NCI-H2227 (cell line): ENCODE measurements at regions not wholly inside any gene's neighbourhood (a gene's known extent, or its start where the extent isn't known, plus 50 kb on each side); places are given as distances from the start of the nearest gene placed in this dataset.

ENCODE experiments used
- DNase-seq: peaks from one replicate; lab custom pipeline; 2025; ENCODE audit not compliant: unreplicated experiment; lab: John Stamatoyannopoulos, UW

DNA sequence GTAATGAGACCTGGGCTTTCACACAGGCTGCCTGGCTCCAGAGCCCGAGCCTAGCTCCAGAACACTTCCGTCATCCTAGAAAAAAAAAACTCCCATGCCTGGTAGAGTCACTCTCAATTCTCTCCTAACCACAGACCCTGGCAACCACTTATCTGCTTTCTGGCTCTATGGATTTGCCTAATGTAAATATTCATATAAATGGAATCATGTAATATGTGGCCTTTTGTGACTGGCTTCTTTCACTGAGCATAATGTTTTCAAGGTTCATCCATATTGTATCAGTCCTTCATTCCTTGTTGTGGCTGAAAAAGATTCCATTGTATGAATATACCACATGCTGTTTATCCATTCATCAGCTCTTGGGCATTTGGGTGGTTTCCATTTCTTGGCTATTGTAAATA, 167.7 kb upstream of the MKLN1 start:
- no peak for DNase-seq

DNA sequence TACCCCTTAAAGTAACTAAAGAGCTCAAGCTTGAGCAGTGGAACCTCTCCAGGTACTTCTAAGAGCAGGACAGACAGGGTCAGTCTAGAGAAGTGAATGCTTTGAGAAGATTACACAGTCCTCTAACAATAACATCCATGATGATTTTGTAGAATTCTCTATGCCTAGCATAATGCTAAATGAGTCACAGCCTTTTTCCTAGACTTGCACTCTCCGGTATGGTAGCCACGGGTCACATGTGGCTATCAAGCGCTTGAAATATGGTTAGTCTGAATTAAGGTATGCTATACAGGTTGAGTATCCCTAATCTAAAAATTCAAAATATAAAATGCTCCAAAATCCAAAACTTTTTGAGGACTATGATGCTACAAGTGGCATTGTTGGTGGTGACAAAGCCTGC, 166.6 kb upstream of the MKLN1 start:
- no peak for DNase-seq

DNA sequence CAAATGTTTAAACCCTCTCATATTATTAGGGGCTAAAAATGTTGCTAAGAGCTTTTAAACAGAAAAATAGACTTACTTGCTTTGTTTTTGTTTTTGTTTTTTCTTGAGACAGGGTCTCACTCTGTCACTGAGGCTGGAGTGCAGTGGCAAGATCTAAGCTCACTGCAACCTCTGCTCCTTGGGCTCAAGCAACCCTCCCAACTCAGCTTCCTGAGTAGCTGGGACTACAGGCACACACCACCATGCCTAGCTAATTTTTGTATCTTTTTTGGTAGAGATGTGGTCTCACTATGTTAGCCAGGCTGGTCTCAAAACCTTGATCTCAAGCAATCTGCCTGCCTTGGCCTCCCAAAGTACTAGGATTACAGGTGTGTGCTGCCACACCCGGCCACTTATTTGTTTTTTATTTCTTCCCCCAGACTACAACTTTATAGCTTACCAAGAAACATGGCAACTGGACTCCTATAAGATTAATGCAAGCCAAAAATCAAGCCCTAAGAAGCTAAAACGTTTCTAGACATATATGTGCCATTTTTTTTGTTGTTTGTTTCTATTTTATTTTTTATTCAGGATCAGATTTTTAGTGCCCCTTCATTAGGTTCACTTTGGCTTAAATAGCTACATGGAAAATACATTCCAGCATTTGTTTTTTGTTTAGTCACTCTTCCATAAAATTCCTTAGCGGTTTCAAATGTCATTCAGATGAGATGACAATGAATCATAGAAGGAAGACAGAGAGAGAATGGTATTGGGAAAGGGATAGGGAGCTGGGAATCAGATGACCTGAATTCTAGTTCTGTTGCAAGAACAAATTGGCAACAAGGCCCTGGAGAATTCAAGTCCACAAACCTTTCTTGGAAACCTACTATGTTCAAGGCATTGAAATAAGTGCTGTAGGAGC, 163.4 kb upstream of the MKLN1 start:
- DNase-seq = no peak

- DNase-seq = no peak
Measured at GRCh38 chr7:131166066-131166465, 161.6 kb upstream of the MKLN1 start.

GRCh38 chr7:131170440-131171271, 157.0 kb upstream of the MKLN1 start:
- no peak for DNase-seq

GRCh38 chr7:131173145-131173890, 154.4 kb upstream of the MKLN1 start:
- DNase-seq = no peak

DNA sequence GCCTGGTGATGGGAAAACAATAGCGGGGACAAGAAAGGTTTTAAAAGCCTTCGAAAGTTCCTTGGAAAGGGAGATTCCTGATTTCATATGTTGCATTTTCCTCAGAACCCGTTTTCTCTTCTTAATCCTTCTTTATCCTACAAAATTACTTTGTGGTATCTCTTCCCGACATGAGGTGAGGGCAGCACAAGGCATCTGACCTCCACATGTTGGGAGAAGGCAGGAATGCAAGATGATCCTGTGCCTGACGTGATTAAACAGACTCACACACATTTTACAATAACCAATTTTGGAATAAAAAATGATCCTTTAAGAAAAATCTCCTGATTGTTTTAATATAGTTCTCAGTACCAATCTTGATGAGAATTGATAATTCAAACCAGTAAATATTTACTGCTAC, 153.3 kb upstream of the MKLN1 start:
- no peak for DNase-seq

GRCh38 chr7:131174855-131175254, 152.8 kb upstream of the MKLN1 start:
- DNase-seq = no peak

- peak; percentile 23 for DNase-seq
Measured at GRCh38 chr7:131182446-131183058, 145.1 kb upstream of the MKLN1 start.

GRCh38 chr7:131183072-131183471, 144.6 kb upstream of the MKLN1 start:
- no peak for DNase-seq

DNA sequence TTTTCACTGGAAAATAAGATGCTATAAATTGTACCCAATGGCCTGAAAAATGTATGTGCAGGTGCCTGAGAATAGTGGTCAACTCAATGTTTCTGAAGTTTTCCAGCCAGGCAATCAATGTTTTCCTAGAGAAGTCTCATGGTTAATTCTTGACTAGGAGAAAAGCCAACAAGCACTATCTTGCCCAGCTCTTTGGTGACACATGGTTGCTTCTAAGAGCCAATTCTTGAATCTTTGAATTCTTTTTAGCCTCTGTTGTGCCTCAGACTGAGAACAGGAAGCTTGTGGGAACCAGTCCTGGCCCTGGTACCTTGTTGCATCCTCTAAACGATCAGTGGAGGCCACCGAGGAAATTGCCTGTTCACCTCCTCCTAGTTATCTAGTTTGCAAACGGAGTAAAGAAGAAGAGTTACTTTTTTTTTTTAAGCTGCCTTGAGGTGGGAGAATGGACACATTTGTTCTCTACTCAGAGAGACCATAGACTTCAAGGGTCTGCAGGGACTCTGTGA, 144.0 kb upstream of the MKLN1 start:
- DNase-seq = no peak

DNA sequence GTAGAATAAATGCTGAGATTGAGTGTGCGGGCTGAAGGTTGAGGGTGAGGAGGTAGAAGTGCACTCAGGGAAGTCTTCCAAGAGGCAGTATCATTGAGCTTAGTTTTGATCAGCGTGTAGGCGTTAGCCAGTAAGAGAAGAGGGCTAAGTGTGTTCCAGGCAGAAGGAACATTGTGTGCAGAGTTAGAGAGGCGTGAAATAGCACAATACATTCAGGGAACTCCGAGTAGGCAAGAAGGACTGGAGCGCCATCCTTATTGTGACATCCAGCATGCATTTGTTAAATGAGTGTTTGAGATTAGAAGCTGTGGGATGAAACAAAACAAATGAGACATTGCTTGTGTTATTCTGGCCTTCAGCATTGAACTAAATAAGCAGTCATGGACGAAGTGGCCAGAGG, 140.9 kb upstream of the MKLN1 start:
- no peak for DNase-seq

DNA sequence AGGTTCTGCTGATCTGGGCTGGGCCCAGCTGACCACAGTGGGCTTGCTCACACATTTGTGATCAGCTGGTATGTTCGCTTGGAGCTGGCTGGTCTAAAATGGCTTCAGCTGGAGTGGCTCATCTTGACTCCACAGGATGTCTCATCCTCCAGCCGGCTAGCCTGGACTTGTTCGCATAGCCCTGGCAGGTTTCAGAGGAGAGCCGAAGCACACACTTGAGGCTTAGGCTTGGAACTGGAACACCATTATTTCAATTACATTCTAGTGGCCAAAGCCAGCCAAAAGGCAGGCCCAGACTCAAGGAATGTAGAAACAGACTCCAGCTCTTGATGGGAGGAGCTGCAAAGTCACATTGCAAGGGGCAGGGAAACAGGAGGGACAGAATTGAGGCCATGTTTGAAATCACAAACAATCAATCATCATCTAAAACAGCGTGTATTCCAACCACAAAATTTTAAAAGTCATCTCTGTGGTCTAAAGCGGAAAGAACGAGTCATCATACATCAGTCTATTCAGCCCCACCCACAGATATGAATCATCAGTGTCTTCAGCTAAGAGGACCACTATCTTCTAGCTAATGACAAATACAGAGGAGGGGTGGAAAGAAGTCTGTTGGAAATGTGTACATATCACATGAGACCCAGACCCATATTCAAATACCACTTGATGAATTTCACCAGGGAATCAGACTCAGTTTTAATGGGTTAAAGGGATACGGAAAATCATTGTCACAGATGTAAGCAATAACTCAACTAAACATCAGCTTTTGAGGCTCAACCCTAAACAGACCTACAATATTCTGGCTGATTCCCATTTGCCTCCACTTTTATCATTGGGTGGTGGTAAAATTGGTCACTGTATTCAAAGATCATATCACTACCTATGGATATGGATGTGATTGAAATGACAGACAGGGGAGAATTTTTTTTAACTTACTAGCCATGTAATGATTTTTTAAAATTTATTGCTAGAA, 139.0 kb upstream of the MKLN1 start:
- peak; percentile 12 for DNase-seq

DNA sequence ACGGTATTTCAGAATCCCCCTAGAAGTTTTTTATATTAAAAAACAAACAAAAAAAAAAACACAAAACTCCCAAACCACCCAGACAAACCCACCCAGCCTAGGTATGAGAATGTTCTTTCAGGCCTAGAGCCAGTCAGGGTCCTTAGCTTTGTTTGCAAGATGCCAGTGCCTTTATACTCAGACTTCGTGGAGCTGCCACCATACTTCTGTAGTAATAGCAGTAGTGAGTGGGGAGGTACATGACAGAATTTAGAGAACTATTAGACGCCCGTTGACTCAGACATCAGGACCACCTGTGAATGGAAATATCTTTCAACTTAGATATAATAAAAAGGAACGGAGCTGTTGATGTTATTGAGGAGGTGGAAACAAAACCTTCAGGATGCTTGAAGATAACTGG, 138.2 kb upstream of the MKLN1 start:
- no peak for DNase-seq

- peak; percentile 19 for DNase-seq
Measured at GRCh38 chr7:131190146-131190545, 137.5 kb upstream of the MKLN1 start.

GRCh38 chr7:131190581-131190980, 137.1 kb upstream of the MKLN1 start:
- no peak for DNase-seq

DNA sequence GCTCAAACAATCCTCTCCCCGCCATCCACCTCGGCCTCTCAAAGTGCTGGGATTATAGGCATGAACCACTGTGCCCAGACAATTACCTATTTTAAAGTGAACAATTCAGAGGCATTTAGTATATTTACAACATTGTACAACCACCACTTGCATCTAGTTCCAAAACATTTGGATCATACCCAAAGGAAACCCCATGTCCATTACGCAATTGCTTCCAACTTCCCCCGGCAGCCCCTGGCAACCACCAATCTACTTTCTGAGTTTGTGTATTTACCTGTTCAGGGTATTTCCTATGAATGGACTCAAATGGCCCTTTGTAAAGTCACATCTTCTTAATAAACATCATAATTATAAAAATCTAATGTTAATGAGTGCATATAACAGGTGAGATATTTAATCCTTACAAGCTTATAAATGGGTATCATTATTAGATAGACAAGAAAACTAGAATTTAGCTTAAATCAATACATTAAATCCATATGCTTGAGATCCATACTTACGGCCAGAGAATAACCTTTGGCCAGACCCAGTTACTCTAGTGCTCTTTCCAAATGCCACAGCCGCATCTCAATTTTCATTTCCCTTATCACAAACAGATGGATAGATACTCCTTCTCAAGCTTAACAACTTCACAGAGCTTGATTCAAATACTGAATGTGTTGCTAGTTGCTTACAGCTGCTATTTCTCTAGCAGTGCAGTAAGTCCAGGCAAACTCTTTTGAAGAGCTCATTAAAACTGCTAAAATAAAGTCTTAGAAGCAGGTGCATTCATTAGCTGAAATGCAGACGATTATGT, 133.4 kb upstream of the MKLN1 start:
- DNase-seq = no peak

GRCh38 chr7:131196803-131197202, 130.9 kb upstream of the MKLN1 start:
- DNase-seq = no peak
